ENCODE measurements at regions not wholly inside any gene's neighbourhood (a gene's known extent, or its start where the extent isn't known, plus 50 kb on each side); places are given as distances from the start of the nearest gene placed in this dataset.
"Not testable (repeated sequence)": the region's sequence is repeated elsewhere in the genome, so short reads cannot be mapped to it uniquely, and the experiment has no call there.

DNA sequence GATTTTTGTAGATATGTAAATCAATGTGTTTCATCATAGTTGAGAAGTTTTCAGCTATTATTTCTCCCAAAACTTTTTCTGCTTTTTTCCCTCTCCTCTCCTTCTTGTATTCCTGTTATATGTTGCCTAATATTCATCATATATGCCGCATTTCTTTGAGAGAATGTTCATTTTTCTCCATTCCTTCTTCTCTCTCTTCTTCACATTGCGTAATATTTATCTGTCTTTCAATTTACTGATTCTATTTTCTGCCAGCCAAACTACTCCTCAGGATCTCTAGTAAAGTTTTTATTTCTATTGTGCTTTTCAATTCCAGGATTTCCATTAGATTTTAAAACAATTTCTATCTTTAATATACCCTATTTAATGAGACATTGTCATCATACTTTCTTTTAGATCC, 896.8 kb downstream of the EPHA7 start:
- no peak for DNase-seq (ENCODE audit: low read depth)

DNA sequence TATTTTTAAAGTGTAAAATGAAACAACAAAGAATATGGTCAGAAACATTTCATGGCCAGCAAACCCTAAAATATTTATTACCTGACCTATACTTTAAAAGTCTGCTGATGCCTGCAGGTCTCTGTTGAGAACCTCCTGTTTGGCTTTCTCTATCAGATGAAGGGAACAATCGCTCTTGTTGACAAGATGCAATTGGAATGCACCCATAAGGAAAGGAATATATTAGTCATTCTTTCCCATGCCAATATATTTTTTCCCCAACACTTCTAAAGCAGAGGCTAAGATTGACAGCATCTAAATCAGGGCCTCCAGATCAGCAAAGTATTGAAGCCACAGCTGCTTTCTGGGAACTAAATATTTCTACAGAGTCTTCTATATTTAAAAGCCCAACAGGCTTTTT, 897.8 kb downstream of the EPHA7 start:
- no peak for DNase-seq (ENCODE audit: low read depth)

DNA sequence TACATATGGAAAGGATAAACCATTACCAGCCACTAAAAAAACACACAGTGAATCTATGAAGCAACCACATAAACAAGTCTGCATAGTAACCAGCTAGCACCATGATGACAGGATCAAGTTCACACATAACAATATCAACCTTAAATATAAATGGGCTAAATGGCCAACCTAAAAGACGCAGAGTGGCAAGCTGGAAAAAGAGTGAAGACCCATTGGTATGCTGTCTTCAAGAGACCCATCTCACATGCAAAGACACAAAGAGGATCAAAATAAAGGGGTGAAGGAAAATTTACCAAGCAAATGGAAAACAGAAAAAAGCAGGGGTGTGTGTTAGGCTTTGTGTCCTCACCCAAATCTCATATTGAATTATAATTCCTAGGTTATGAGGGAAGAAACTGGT, 909.2 kb downstream of the EPHA7 start:
- no peak for DNase-seq (ENCODE audit: low read depth)

DNA sequence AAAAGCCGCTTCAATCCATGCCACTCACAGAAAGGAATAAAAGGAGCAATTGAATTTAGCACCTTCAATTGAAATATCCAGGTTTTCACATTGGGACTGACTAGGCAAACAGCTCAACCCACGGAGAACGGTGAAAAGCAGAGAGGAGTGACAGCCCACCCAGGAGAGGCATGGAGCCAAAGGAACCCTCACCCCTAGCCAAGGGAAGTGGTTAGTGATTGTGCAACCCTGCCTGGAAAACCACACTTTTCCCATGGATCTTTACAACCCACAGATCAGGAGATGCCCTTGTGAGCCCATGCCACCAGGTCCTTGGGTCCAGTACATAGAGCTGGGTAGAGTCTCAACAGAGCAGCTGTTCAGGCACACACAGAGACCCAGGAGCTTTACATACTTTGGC, 911.8 kb downstream of the EPHA7 start:
- no peak for DNase-seq (ENCODE audit: low read depth)

DNA sequence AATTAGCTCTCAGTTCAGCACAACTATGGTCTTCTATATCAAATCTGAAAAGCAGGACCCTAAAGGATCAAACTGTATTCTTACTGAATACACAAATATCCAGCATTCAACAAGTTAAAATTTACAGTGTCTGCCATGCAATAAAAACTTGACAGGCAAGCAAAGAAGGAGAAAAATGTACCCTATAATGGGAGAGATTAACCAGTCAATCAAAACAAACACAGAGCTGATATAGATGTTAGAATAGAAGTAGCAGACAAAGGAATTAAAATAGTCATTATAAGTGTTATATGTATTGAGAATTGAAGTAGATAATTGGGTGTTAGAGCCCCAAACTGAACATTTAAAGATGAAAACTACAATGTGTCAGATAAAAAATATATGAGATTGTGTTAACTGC, 914.9 kb downstream of the EPHA7 start:
- no peak for DNase-seq (ENCODE audit: low read depth)

DNA sequence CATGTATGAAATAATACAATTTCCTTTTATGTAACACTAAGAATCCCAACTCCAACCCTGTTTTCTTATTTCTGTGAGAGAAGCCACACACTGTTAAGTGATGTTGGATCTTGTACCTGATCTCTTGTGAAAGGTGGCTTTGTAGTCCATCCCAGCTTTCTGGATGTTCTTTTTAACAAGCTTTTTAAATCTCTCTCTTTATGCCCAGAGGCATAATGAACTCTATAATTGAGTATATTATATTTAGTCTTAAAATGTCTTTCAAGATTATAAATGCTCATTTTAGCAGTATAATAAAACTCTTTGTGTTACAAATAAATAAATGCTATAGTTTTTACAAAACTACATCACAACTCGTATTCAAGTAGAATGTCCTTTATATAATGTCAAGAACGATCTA, 922.1 kb downstream of the EPHA7 start:
- DNase-seq (ENCODE audit: low read depth), result no peak

DNA sequence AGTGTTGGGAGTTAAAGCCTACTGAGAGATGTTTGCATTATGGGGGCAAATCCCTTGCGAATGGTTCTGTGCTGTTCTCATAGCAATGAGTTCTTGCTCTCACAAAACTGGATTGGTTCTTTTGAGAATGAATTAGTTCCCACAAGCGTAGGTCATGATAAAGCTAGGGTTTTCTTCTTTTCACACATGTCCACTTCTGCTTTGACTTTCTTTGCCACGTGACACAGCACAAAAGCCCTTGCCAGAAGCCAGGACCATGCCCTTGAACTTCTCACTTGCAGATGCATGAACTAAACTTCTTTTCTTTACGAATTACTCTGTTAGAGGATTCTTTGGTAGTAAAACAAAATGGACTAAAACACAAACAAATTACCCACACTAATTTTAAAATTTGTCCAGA, 922.8 kb downstream of the EPHA7 start:
- DNase-seq (ENCODE audit: low read depth), result no peak

DNA sequence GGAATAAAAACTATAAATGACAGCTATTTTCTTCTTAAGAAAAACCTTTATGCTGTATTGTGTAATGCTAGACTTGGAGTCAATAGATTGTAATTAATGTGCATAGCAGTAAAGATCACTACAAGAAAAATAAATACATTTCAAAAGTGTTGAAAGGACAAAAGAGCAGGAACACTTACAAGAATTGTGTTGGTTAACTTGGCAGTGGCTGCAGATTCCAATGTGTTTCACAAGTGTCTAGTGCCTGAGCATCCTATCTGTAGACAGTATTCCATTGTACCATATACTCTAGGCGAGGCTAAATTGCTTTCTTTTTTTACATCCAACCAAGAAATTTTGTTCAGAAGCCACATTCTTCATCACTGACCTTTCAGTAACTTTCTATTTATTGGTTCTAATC, 924.1 kb downstream of the EPHA7 start:
- no peak for DNase-seq (ENCODE audit: low read depth)

DNA sequence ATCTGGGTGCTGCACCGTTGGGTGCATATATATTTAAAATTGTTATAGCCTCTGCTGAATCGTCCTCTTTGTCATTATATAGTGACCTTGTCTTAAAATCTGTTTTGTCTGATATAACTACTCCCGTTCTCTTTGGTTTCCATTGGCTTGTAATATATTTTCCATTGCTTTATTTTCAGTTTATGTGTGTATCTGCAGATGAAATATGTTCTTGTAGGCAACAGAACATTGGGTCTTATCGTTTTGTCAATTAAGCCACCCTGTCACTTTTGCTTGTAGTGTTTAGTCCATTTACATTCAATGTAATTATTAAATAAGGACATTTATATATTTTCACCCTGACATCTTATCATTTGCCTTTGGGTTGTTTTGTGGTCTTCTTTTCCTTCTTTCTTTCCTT, 933.9 kb downstream of the EPHA7 start:
- DNase-seq (ENCODE audit: low read depth), result no peak

DNA sequence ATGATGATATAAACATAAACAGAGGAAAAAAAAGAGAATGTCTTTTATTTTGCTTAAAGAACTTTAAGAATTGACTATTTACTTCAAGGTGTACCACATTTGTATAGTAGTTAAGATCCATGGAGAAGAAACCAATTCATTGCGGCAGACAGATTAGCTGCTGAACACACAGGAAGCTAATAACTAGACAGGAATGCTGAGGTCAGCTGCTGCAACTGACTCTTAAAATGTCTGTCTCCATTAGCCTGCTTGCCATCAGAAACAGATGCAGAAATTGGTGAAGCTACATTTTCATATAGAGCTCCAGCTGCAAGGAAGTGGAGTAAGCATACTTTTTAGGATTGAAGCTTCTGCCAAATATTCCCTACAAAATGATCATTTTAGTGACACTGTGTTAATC, 939.5 kb downstream of the EPHA7 start:
- DNase-seq (ENCODE audit: low read depth), result no peak

DNA sequence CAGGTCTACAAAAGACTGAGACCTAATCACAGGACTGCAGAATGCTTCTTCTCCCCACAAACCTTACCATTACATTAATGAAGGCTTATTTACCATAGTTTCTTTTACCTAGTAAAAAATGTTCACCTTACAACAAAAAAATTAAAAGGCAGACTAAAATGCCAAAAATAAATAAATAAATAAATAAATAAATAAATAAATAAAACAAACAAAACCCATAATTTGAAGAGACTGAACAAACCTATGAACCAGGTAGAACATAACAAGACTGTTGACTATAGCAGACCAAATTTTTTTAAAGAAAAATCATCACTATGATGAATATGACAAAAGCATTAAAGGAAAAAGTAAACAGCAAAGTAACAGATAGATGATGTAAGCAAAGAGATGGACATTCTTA, 946.3 kb downstream of the EPHA7 start:
- DNase-seq (ENCODE audit: low read depth), result no peak

DNA sequence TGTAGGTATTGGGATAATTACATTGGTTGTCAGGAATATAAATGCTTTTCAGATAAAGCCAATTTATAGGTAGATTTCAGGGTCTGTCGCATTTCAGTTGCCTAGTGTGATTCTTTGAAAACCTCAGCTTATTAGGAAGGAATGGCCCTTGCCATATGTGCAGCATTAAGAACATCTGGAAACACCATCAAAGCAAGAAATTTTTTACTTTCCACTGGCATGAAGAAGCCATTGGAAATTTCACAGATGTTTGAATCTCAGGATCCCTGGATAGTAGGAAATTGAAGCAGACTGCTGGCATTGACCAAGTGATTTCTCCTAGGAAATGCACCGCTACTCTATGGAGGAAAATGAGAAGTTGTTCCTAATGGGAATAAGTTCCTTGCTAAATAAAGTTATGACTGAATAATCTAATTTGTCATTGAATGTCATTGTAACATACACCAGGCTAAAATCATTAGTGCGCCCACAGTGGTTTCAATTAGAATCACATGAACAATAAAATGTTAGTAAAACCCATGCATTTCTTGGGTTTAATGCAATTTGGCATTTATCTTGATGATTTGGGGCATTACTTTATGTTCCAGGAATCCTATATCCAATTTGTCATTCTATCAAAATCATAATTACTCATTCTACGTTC, 950.1 kb downstream of the EPHA7 start:
- no peak for DNase-seq (ENCODE audit: low read depth)

DNA sequence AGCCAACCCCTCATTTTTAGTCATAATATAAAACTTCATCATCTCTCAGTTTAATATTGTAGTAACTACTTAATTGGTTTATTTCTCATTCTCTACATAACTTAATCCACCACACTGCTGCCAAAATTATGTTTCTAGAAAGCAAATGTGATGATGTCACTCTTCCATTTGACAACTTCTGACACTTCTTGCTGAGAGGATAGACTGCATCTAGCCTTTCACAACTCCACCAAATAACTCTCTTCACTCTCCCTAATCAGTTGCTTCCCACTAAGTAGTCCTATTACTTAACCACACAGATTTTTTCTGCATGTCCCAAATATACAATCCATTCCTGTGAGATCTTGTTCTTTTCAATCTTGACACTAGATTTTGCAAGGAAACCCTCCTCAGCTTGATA, 951.3 kb downstream of the EPHA7 start:
- no peak for DNase-seq (ENCODE audit: low read depth)

DNA sequence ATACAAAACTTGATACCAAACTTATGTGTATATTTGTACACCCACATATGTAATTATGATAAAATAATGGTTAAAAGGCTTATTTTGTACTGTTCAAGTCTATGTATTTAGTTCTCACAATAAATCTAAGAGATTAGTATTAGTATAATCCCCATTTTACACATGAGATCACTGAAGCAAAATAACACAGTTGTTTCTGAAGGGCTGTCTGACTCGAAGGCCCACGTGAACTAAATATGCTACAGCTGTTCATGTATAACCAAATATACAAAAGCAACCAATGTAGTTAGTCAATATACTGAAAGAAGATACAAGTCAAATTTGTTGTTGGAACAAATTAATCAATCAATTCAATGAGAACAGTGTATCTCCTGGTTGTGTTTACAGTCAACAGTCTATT, 959.2 kb downstream of the EPHA7 start:
- no peak for DNase-seq (ENCODE audit: low read depth)

DNA sequence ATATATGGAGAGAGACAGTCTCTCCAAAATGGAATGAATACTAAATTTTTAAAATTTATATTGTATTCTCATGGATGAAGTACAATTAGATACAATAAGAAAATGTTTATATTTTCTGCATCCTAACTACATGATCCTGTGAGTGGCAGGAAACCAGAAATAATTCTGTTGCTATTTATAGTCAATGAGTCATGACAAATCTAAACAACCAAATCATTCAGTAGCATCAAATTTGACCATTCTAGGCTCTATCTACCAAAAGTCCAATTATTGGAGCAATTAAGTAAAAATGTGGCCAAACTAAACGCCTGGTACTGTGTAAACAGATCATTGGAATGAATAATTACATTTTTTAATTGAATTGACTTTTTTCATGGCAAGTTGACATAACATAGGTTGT, 959.8 kb downstream of the EPHA7 start:
- DNase-seq (ENCODE audit: low read depth), result peak; percentile 0

DNA sequence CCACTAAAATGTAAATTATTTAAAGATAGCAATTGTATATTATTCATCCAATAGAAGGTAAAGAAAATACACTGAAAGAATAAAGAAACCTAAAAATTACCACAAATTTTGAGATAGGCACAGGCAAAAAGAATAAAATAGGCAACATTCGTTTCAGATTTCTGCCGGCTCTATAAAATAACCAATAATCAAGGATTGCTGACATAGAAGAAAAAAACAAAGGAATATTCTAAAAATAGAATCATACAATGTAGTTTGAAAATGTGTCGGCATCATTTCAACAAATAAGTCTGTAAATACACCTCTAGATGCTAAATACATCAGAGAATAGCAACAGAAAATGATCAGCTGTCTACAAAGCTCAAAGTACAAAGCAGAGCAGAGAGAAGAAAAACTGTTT, 973.3 kb downstream of the EPHA7 start:
- no peak for DNase-seq (ENCODE audit: low read depth)

DNA sequence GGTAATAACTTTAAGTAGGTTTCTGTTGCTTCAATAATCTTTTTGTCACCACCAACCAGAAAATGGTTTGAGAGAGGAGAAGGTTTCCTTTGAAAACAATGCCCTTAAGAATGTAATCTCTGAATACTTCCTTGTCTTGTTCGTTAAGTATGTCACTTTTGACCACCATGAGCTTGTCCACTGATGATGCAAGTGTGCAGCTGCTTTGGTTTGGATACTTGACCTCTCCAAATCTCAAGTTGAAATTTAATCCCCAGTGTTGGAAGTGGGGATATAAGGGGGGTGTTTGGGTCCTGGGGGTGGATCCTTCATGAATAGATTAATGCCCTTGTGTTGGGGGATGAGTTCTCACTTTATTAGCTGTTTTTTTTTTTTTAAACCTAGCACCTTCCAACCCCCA, 985.4 kb downstream of the EPHA7 start:
- DNase-seq (ENCODE audit: low read depth), result no peak

DNA sequence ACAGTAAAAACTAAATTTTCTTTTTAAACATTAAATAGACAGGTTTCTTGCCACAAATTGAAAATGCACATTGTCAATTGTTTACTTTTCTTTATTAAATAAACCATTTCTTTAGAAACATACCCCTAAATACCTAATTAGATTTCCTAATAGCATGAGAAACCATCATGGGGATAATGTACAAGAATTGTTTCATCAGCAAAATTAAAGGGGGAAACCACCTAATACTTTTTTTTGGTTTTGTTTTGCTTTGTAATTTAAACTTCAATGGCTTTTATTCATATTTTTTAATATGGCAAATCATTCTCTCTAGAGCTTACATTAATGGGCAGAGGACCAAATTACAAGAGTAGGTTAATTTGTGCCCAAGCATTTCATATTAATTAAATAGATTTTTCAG, 987.9 kb downstream of the EPHA7 start:
- DNase-seq (ENCODE audit: low read depth), result no peak

DNA sequence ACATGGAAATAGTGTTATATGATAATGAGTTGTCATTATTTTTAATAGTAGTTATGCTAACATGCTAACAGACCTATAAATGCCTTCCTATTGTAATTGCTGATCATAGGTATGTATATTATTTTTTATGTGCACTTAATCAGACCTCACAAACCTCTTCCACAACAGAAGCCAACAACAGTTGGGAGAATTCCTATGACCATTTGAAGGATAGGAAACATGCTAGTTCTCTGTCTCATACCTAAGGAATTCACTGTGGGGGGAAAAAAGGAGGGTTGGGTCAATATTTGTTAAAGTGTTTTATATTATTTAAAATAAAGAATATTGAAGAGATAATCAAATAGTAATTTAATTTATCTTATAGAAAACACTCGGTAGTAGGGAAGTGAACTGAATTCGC, 990.9 kb downstream of the EPHA7 start:
- DNase-seq (ENCODE audit: low read depth), result no peak

DNA sequence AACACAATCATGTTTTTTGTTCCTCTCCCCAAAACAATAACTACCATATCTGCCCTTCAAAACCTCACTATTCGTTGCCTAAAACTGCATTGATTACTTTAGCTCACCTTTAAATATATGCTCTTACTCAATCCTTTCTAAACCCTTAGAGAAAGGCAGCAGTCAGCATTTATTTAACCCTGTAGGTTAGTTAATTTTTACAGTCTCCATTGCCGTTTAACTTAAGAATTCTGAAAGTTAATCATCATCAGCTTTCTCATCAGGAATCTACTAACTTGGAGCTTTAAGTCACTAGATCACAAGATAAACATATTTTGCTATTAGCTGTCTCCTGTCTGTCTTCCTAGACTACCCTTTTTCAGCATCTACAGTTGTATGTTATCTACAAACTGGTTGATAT, 991.9 kb downstream of the EPHA7 start:
- DNase-seq (ENCODE audit: low read depth), result no peak

DNA sequence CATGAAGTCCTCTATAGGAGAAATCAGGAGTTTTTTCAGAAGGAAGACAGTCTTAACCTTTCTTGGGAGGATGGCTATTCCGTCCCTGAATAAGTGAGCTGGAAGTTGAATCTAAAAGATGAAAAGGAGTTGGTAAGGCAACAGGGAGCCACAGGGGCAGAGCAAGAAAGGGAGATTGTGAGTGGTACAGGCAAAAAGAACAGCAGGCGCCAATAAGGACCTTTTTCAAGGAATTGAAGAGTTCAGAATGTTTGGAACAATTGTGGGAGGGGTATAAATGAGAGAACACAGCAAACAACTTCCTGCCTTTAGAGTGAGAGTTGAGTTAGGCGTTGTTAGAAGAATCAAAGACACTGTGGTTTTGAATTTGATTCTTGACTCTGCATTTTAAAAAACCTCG, 1003.7 kb downstream of the EPHA7 start:
- DNase-seq (ENCODE audit: low read depth), result no peak

DNA sequence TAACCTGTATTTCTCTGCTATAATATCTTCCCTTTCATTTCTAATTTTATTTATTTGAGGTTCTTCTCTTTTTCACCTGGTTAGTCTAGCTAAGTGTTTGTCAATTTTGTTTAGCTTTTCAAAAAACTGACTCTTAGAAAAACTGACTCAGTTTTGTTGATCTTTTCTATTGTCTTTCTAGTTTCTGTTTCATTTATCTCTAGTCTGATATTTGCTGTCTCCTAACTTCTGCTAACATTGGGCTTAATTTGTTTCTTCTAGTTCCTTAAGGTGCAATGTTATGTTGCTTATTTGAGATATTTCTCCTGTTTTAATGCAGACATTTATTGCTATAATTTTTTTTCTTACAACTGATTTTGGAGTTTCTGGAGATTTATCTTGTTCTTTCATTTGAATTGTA, 1011.0 kb downstream of the EPHA7 start:
- DNase-seq (ENCODE audit: low read depth), result no peak

DNA sequence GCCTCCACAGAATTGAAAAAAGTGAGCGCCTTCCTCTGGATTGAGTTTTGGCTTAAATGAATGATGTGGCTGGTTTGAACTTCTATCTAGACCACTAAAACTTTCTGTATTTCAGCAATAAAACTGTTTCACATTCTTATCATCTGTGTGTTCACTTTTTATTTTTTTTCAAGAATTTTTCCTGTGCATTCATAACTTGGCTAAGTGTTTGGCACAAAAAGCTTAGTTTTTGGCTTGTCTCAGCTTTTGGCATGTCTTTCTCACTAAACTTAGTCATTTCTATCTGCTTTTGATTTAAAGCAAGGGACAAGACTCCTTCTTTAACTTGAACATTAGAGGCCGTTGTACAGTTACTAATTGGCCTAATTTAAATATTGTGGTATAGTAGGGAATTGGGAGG, 1015.1 kb downstream of the EPHA7 start:
- no peak for DNase-seq (ENCODE audit: low read depth)

DNA sequence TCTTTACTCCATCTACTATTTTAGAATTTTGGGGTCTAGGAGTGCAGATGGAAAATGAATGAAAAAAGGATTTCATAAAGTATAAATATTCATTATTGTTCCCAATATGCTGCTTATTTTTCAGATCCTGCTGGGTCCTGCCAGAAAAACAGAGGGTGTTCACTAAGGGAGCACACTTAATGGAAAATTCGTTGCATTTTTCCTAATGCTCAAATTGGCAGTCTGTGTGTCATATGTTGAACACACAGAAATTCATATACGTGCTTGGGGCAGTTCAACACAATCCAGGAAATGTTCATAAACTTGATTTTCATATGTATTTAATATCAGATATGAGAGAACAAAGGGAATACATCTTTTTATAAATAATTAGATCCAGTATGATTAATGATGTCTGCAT, 1019.4 kb downstream of the EPHA7 start:
- no peak for DNase-seq (ENCODE audit: low read depth)

DNA sequence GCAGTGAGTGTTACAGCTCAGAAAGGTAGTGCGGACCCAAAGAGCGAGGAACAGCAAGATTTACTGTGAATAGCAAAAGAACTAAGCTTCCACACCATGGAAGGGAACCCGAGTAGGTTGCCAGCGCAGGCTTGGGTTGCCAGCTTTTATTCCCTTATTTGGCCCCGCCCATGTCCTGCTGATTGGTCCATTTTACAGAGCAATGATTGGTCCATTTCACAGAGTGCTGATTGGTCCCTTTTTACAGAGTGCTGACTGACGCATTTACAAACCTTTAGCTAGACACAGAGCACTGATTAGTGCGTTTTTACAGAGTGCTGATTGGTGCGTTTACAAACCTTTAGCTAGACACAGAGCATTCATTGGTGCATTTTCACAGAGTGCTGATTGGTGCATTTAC, 1030.7 kb downstream of the EPHA7 start:
- not testable (repeated sequence) for DNase-seq (ENCODE audit: low read depth)
